SW 1271 (cell line): ENCODE measurements at regions not wholly inside any gene's neighbourhood (a gene's known extent, or its start where the extent isn't known, plus 50 kb on each side); places are given as distances from the start of the nearest gene placed in this dataset.
"Not testable (repeated sequence)": the region's sequence is repeated elsewhere in the genome, so short reads cannot be mapped to it uniquely, and the experiment has no call there.

Experiments
- DNase-seq, 2 experiments: peaks; one replicate each; lab custom pipeline; 2025; lab: John Stamatoyannopoulos, UW

GRCh38 chr20:6321235-6321634 is 198.4 kb upstream of the FERMT1 start:
- DNase-seq: not testable (repeated sequence)

GRCh38 chr20:6311841-6312655 is 189.2 kb upstream of the FERMT1 start:
- DNase-seq: no peak

GRCh38 chr20:6311097-6311496 is 188.3 kb upstream of the FERMT1 start:
- DNase-seq: no peak

- no peak for DNase-seq
Measured at GRCh38 chr20:6305536-6305935, 182.7 kb upstream of the FERMT1 start.

- no peak for DNase-seq
Measured at GRCh38 chr20:6302041-6302440, 179.2 kb upstream of the FERMT1 start.

- DNase-seq: no peak
Measured at GRCh38 chr20:6299456-6299855, 176.6 kb upstream of the FERMT1 start.

- DNase-seq: no peak
Measured at GRCh38 chr20:6298049-6298448, 175.2 kb upstream of the FERMT1 start.

- no peak for DNase-seq
Measured at GRCh38 chr20:6295867-6296256, 173.0 kb upstream of the FERMT1 start.

GRCh38 chr20:6295127-6295866 is 172.5 kb upstream of the FERMT1 start:
- no peak for DNase-seq

- DNase-seq: no peak
Measured at GRCh38 chr20:6287471-6287870, 164.6 kb upstream of the FERMT1 start.

GRCh38 chr20:6282642-6283041 is 159.8 kb upstream of the FERMT1 start:
- DNase-seq: no peak

- DNase-seq: no peak
Measured at GRCh38 chr20:6277661-6278240, 154.9 kb upstream of the FERMT1 start.

GRCh38 chr20:6270404-6270803 is 147.6 kb upstream of the FERMT1 start:
- not testable (repeated sequence) for DNase-seq

- DNase-seq: no peak
Measured at GRCh38 chr20:6269168-6269873, 146.5 kb upstream of the FERMT1 start.

GRCh38 chr20:6265204-6265904 is 142.5 kb upstream of the FERMT1 start:
- DNase-seq: peak in 1 of 2 experiments; percentile 39

GRCh38 chr20:6253396-6253795 is 130.6 kb upstream of the FERMT1 start:
- no peak for DNase-seq

GRCh38 chr20:6245436-6245835 is 122.6 kb upstream of the FERMT1 start:
- DNase-seq: no peak

- no peak for DNase-seq
Measured at GRCh38 chr20:6241591-6241990, 118.8 kb upstream of the FERMT1 start.

GRCh38 chr20:6240059-6240458 is 117.2 kb upstream of the FERMT1 start:
- DNase-seq: no peak

GRCh38 chr20:6238421-6238820 is 115.6 kb upstream of the FERMT1 start:
- no peak for DNase-seq

GRCh38 chr20:6235510-6235909 is 112.7 kb upstream of the FERMT1 start:
- DNase-seq: no peak

- no peak for DNase-seq
Measured at GRCh38 chr20:6232436-6232835, 109.6 kb upstream of the FERMT1 start.
